HG03571 (cell line): ENCODE measurements at regions not wholly inside any gene's neighbourhood (a gene's known extent, or its start where the extent isn't known, plus 50 kb on each side); places are given as distances from the start of the nearest gene placed in this dataset.
"Not testable (repeated sequence)": the region's sequence is repeated elsewhere in the genome, so short reads cannot be mapped to it uniquely, and the experiment has no call there.

Experiments
- ATAC-seq: cut with Tn5 transposase; IDR thresholded peaks from one replicate; pipeline ENCODE4 v1.9.1; 2021; ENCODE audit not compliant: unreplicated experiment

DNA sequence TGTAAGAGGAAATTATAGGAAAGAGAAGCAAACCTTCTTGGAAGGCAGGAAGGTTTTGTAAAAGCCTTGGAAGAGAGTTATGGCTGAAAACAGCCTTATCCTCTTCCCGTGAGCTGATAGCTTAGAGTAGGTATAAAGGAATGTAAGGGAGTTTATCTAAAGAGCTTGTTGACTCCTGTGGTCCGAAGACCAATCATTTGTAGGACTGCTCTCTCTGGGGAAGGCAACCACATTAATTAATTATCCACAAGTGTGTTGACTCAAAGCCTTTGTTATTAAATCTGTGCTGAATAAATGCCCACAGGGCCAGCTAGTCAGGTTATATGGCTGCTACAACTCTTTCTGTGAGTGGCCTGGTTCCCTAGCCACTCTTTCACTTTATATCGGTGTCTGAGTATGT lies 452.1 kb upstream of the RASGRP1 start:
- no peak for ATAC-seq

DNA sequence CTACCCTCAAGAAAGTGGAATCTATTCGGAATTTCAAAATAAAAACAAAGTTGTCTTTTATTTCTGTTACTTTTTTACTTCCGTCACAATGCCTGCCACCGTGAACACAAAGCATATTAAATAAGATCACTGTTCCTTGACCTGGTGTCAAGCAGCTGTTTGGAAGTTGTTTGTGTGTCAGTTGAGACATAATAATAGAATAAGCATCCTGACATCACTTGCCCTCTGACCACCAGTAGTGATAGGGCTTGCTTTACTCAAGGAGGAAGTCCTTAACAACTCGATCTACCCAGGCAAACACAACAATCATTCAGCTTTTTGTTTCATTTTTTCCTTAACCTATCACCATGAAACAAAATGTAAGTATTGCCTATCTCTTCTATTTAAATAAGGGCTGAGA lies 454.4 kb upstream of the RASGRP1 start:
- no peak for ATAC-seq

DNA sequence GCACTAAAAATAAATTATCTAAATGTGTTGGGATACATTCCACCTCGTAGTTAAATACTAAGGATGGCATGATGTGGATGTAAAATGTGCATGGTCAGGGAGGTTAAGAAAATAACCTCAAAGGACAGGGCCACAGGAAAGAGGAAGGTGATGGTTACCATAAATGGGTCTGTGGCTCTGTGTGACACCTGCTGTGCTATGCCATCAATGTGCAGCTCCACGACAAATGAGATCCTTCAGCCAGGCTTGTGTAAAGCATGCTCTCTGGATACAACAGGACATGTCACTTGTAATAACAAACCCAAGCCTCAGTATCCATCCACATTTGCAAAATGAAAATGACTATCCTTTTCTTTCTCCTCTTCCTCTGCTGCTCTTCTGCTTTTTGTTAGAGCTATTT lies 456.7 kb upstream of the RASGRP1 start:
- ATAC-seq = no peak

DNA sequence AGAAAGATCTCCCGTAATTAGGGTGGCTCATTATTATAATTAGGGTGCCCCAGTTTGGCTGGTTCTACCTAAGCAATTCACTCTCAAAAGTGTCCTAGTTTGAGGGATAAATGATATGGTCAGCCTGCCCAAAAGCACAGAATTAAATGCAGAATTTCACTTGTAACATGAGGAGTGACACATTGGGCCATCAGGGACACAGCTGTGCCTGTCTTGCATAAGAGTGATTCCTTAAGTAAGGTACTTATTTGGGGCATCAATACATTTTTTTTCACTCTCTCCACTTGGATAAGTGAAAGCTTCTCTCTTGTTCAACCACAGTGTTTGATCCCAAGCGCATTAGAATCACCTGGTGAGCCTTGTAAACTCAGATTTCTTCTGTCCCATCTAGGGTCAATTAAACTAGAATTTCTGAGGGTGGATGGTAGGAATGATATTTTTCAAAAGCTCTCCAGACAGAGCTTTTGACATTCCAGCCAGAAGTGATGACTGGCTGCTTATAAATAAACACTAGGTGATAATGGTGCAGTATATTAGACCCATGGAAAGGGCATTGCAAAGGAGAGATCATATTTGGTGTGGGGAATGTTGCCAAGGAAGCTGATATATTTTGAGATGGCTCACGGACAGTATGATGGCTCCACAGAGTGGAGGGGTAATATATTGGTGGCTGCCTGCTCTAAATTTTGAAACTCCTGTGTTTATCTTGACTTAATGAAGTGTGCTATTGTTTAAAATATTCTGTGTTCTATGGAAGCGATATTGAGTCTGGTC lies 458.1 kb upstream of the RASGRP1 start:
- ATAC-seq = no peak

DNA sequence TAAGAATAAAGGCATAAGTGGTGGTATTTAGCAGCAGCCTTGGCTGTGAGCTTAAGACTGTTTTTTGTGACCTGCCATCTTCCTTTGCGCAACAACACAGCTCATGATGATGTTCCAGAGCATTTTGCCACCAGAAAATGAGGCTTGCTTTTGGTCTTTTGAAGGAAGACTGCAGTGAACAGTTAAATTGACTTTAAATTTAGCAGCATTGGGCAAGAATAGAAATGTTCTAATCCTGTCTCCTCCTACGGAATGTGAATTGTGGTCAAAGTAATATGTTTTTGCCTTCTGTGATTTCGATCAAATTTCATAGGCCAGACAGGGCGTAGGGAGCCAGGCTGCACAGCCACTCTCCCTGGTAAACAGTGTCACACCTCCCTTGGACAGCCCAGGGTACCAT lies 460.7 kb upstream of the RASGRP1 start:
- ATAC-seq = no peak

DNA sequence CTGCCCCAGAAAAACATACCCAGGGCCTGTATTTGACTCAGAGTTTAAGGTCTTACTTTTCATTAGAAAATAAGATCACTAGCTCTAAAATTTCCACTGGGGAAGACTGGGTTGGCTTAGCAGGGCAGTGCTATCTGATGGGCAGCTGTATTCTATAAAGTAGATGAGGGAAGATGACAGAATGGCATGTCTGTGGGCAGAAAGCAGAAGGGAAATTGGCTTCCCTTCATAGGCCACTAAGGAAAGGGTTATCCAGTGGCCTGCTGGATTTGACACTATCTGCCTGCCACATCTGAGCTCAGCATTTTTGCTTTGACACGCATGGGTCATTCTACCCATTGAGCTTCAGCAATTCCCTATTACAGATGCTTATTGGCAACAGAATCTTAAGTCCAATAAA lies 461.3 kb upstream of the RASGRP1 start:
- ATAC-seq = no peak

DNA sequence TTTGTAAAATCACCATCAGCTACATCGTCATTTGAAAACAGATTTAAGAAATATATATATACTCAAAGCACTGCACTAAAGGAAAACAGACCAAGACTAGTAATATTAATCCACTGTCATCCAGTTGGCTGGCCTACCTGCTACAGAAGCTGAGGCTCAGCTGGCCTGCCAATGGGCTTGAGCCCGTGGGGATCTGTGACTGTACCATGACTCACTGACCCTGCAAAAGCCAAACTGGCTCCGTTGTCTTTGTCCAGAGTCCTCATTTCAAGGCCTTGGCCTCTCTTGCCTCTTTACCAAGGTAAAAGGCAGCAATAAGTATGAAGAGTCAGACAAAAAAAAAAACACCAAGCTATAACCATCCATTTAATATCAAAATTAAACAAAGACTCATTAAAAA lies 463.5 kb upstream of the RASGRP1 start:
- ATAC-seq = no peak

DNA sequence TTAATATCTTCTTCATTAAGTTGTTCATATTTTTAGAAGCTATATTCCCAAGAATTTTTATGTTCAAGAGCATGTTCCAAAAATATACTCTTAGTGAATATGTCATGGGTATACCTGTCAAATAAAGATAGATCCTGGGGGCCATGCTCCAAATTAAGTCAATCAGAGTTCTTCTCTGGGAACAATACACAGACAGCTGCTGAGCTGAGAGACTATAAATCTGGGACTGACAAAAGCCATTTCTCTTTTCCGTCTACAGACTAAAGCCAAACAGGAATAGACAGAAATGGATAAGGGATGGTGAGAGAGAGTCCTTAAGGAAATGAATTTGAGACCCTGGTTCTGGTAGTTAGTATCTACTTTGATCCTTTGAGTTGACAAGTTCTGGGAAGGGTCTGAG lies 465.1 kb upstream of the RASGRP1 start:
- ATAC-seq = no peak

DNA sequence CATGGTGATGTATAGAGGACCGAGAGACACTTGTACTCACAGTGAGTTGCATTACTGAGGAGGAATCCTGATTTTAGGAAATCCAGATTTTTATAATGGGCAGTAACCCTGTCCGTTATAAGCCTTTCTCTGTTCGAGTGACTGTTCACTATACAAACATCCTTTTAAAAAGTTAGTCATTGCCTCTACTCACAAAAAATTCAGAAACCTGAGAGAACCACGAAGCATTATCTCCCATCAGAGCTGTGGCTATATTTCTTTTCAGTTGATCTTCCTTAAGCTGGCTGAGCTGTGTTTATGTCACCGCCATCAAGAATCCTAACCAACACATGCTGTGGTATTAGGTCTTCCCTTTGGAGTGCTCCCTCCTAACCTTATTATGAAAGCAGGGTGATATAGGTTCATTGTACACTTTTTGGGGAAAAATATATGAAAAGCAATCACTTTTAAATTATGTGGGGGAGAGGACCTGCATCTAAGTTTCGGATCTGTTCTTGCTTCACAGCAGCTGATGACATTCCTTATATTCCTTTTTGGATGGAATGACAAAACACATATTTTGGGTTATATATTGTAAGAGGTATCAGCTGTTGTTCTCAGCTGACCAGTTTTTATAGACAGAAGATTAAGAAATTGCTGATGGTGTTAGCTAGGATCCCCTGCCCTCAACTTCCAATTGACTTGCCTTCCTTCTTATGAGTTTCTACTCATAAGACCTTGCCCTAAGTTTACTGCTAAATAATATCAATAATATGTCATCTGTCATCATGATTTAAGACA lies 465.9 kb upstream of the RASGRP1 start:
- no peak for ATAC-seq

DNA sequence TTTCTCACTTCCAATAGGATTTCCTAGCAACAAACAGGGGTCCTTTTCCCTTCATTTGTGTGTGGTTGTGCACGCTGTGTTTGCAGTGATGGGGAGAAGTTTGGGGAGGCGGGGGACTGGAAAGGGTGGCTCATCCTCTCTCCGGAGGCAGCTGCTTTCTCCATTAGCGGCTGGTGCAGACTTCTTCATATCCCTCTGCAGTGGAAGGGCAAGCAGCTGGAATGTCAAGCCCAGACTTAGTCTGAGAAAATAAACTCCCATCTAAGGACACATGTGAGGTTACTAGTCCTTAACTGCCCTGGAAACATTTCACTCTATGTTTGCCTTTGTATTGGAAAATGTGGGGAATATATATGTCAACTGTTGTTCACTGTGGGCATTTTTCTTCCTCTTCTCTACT lies 467.0 kb upstream of the RASGRP1 start:
- no peak for ATAC-seq

DNA sequence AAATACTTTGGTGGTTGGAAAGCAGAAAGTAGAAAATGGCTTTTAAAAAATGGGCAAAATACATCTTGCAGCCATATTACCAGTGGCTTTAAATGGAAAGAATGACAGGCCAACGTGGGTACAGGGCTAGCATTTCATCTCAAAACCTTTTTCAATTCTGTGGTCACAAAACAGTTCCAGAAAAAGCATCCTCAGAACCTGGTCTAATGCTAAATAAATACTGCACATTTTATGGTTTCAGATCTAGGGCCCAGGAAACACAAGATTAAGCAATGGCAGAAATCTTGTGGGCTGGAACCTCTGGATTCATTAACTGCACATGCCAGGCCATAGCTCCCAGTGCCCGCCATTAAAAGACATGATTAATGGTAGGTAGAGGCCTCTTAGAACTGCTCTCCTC lies 470.2 kb upstream of the RASGRP1 start:
- no peak for ATAC-seq

DNA sequence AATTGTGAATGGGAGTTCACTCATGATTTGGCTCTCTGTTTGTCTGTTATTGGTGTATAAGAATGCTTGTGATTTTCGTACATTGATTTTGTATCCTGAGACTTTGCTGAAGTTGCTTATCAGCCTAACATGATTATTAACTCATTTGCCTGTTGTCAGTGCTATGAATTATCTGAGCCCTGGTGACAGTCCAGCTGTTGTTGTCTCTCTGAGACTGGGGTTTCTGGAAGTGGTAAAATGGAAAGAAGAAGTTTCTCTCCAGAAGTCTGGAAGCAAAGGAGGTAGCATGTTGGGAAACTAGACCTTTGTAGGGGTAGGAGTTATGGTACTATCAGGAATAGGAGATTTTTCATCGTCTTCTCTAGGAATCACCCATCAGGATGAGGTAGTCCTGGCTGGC lies 473.0 kb upstream of the RASGRP1 start:
- not testable (repeated sequence) for ATAC-seq

DNA sequence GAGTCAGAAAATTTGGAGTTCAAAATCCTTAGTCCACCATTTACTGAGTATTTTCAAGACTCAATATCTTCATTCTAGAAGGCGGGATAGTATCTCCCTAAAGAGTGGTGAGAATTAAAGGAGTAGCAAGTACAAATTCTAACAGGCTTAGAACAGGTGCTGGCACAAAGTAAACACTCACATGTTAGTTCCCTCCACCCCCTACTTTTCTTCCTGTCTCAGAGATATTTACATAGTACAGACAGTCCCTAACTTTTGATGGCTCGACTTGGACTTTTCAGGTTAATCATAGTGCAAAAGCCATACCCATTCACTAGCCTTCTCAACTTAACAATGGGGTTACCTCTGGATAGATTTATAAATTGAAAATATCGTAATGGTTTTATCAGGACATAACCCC lies 476.2 kb upstream of the RASGRP1 start:
- ATAC-seq = no peak

DNA sequence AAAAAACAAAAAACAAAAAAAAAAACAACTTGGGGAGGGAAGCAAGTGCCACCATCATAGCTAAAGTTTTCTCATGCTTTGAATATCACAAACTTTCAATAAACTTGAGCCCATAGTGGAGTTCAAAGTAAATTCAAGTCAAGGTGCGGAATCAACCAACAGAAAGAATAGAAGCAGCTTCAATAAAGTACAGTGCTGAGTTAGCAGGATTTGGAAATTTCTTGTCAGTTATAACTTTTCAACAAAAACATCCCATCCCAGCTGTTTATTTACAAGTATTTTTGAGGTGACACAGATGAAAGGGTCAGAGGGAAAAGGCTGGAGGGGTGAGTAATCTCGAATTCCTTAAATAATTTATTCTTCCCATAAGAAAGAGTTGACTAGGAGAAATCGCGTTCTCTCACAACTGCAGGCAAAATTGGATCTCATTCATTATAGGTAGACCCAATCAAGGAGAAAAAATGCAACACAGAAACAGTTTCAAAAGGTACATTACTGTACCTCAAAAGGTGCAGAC lies 477.4 kb upstream of the RASGRP1 start:
- no peak for ATAC-seq

DNA sequence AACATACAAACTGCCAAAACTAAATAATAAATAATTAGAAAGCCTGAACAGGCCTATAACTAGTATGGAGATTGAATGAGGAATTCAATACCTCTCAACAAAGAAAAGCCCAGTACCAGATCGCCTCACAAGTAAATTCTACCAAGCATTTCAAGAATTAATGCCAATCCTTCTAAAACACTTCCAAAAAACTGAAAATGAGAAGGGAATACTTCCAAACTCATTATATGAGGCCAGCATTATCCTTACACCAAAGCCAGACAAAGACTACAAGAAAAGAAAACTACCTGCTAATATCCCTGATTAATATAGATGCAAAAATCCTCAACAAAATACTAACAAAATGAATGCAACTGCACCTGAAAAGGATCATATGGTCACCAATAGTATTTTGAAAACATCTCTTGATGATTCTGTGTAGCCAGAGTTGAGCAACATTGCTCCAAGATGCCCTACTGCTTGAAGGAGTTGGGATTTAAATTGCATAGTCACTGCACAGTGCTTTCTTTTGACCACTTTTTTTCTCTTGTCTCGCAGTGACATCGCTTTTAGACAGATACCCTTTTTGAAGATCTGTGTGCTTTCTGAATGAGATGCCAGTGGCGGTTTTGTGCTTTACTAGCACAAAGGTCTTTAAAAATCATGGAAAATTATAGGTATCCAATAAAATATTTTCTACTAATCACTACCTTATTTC lies 487.2 kb upstream of the RASGRP1 start:
- no peak for ATAC-seq

DNA sequence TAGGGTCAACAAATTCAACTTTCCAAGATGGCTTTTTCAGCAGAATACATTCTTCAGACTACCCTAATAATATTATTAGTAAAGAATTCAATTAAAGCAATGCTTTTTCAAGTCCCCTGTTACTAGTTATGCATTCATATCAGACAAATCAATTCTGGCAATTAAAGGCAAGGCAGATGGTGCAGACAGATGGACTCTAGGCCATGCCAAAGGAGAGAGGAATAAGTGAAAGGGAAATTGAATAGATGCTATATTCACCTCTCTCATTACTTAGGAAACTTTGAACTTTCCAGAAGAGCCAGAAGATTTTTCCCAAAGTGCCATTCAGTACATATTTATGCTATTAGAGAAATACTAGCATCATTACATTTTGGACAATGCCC lies 487.7 kb upstream of the RASGRP1 start:
- ATAC-seq = no peak

DNA sequence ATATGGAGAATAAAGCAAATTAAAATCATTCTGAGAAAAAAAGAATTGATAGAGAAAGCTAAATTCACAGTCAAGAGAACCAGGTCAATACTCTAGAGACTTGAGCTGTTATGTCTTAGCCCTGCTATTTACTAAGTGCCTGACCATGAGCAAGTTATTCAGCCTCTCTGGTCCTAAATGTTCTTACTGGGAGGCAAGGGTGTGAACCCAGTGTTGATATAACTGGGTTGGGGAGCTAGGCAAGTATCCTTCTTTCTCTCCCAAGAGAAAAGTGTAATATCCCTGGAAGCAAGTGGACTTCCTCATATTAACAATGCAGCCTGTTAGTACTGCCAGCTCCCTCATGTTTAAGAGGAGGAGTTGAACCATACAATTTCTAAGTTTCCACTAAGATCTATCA lies 488.9 kb upstream of the RASGRP1 start:
- no peak for ATAC-seq

DNA sequence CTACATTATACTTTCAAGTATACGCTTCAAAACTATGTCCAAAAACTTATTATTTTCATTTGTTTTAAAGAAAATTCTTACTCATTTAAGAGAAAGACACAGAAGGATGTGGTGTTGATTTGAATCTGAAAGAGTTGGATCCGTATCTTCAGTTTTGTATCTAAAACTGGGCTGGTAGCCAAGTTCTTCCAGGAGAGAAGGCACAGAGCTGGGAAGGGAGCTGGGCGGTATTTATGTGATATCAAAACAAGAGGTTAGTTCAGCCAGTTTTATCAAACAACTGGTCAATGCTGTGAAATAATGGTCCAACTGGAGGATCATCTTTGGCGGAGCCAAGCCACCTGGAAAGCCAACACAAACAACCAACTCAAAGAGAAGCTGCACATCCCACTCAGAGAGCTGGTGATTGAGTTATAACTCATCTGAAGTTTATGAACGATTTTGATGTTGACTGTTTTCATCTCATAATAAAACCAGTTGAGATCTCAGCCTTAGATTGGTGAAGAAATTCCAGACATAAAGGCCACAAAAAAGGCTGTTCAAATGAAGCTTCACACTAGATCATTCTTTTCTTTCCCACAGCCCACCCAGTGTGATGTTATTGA lies 489.6 kb upstream of the RASGRP1 start:
- ATAC-seq = no peak

DNA sequence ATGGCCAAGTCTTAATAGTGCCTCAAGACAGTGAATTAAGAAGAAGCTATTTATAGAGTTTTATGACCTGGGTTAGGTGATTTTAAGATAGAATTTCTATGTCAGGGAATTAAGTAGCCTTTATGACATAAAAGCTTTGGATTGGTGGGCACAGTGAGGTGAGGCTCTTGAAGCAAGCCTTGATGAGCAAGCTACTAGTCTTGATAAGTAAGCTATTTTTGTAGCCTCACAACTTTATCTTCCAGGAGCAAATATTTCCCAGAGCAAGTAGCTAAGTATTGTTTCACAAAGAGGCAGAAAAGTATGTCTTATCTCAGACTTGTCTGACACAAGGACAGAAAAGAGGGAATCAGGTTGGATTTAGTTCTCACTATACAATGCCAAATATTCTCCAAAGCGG lies 491.7 kb upstream of the RASGRP1 start:
- no peak for ATAC-seq

DNA sequence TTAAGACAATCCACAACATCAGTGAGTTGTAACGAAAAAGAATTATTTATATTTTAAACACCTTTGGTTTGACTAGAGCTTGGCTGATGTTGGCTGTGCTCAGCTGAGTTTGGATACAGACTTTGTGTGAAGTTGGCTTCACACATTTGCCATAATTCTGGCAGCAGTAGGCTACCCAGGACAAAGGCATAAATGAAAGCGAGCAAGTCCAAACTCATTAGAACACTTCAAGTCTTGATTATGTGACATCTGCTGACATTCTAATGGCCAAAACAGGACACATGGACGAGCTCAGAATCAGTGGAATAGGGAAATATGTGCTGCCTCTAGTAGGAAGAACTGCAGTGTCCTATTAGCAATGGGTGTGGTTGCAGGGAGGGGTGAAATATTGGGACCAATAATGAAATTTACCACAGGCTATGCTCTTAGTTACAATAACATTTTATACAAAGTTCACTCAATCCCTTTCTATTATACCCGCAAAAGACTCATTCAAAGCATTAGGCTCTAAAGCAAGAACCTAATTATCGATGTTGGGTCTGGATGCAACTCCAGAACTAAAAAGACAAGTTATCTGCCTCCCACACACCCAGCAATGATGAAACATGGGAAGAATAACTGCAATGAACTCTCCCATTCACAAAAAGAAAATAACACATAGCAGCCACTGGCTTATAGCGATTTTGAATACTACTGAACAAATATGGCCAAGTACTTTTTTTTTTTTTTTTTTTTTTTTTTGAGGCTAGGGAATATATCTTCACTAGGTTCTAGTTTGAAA lies 493.9 kb upstream of the RASGRP1 start:
- ATAC-seq = no peak

DNA sequence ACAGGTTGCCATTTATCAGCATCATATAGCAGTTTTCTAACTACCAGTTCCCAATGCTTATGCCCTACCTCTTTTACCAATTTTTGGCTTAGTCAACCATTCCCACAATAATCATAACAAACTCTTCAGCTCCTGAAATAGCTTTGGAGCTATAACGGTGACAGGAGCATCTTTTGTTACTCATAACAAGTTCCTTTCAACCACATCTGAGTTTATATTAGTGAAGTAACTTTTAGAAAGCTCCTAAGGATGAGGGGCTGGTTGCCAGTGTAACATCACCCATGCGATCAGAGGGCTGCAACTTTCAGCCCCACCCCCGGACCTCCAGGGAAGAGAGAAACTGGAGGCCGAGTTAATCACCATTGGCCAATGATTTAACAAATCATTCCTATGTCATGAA lies 495.3 kb upstream of the RASGRP1 start:
- ATAC-seq = no peak
